ENCODE measurements at regions not wholly inside any gene's neighbourhood (a gene's known extent, or its start where the extent isn't known, plus 50 kb on each side); places are given as distances from the start of the nearest gene placed in this dataset.

DNA sequence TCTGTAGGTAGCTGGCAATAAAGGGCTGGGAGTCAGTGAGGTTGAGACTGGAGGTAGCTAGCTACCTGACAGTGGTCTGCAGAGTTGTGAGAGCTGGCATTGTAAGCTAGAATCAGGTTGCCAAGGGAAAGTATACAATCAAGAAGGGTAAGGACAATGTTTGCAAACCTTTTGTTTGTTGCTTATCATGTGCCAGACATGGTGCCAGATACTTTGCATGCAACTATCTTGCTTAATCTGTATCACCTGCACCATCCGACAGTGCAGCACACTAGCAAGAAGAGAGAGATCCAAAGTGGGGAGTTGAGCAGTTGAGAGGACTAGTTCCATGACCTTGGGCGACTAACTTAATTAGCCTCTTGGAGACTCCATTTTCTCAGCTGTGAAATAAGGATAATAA, 236.4 kb downstream of the PDCD6IP start:
- TF ChIP-seq, protein P1, sequence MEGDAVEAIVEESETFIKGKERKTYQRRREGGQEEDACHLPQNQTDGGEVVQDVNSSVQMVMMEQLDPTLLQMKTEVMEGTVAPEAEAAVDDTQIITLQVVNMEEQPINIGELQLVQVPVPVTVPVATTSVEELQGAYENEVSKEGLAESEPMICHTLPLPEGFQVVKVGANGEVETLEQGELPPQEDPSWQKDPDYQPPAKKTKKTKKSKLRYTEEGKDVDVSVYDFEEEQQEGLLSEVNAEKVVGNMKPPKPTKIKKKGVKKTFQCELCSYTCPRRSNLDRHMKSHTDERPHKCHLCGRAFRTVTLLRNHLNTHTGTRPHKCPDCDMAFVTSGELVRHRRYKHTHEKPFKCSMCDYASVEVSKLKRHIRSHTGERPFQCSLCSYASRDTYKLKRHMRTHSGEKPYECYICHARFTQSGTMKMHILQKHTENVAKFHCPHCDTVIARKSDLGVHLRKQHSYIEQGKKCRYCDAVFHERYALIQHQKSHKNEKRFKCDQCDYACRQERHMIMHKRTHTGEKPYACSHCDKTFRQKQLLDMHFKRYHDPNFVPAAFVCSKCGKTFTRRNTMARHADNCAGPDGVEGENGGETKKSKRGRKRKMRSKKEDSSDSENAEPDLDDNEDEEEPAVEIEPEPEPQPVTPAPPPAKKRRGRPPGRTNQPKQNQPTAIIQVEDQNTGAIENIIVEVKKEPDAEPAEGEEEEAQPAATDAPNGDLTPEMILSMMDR (IDR thresholded peaks at IDR 0.05), result no peak
- no peak for TF ChIP-seq SIN3A (IDR thresholded peaks at IDR 0.05; ENCODE audit: borderline replicate concordance, insufficient read depth, low read depth, low read length)
